NCI-H446 treated with DMSO at 0.1 percent for 48 hours (cell line): ENCODE measurements at regions not wholly inside any gene's neighbourhood (a gene's known extent, or its start where the extent isn't known, plus 50 kb on each side); places are given as distances from the start of the nearest gene placed in this dataset.

ENCODE experiments used
- DNase-seq: peaks from one replicate; lab custom pipeline; 2025; lab: John Stamatoyannopoulos, UW

DNA sequence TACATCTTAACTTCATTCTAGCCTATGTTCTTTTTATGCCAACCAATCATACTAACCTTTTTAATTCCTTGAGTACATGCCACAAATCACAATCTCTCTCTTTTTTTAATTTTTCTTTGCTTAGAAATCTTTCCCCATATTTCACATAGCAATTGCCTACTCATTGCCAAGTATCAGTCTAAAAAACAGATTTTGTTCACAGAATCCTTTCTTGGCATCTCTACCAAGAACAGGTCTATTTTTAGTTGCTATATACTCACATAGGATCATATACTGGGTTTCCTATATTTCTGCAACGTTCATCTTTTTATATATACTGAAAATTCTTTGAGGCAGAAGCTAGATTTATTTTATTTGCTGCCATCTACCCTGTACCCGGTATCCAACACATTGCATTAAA lies 292.1 kb downstream of the GASK1B start:
- peak; percentile 34 for DNase-seq

DNA sequence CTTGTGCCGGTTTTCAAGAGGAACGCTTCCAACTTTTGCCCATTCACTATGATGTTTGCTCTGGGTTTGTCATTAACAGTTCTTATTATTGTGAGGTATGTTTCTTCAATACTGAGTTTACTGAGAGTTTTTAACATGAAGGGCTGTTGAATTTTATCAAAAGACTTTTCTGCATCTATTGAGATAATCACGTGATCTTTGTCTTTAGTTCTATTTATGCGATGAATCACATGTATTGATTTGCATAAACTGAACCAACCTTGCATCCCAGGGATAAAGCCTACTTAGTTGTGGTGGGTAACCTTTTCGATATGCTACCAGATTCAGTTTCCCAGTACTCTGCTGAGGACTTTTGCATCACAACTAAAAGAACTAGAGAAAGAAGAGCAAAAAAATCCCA lies 318.0 kb downstream of the GASK1B start:
- DNase-seq: no peak

DNA sequence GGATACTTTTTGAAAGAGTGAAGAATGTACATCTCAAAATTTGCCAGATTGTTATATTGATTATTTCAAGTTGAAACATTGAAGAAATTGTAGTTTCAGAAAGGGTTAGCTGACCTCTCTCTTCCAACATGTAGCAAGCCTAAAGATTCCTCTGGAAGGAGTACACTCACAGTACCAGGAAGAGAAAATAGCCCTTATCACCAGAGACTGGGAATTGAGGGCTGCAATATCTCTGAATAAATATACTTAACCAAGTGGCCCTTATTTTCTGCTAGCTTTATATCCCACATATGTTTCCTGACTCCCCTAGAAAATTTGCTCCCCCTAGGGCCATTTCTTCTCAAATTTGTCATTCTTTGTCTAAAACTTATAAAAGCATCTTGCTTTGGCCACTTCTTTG lies 332.2 kb downstream of the GASK1B start:
- no peak for DNase-seq

DNA sequence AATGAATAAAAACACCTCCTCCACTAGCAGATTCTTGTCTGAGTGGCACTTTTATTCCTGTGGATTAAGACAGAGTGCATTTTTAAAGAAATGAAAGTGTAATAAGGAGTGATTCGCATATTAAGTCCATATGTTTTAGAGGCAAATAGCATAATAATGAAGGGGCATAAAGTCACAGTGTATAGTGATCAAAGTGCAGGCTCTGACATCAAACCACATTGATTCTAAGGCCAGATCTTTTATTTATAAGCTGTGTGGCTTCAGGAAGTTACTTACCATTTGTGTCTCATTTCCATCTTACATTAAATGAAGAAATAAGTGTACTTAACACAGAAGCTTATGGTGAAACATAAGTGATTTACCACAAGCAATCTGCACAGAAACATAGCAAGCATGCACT lies 332.8 kb downstream of the GASK1B start:
- DNase-seq: no peak

DNA sequence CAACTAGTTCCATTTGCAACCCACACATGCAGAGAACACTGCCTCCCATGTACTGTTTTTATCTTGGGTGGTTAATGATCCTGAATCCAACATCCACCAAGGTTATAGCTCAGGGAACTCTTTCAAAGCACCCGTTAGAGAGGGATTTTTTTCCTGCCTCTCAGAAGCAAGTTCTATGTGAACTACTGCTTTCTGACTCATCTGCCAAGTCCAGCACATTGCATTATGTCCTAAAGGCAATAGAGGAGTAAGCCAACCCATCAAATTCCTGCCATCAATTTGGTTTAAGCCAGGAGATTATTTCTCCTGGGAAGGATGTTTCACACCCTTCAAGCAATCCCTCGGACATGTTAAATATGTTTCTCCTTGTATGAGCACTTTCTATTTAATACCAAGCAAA lies 334.5 kb downstream of the GASK1B start:
- DNase-seq: no peak

DNA sequence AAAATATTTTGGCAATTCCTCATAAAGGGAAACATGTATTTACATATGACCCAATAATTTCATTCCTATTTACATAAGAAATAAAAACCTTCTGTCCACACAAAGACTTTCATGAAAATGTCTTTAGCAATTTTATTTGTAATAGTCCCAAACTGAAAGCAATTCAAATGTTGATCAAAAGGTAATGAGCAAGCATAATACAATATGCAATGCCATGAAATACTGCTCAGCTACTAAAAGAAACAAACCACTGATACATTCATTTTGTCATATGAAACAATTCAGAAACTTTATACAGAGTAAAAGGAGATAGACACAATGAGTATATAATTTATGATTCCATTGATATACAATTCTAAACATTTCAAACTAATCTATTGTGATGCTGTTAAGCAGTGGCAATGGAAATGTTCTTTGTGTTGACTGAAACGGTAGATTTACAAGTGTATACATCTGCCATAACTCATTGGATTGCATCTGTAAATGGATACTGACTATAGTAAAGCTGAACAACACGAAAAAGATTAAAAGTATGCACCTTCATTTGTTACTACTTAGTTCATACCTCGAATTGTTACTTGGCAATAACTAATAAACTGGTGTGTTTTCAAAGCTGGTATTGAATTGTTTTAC lies 335.6 kb downstream of the GASK1B start:
- DNase-seq: no peak

DNA sequence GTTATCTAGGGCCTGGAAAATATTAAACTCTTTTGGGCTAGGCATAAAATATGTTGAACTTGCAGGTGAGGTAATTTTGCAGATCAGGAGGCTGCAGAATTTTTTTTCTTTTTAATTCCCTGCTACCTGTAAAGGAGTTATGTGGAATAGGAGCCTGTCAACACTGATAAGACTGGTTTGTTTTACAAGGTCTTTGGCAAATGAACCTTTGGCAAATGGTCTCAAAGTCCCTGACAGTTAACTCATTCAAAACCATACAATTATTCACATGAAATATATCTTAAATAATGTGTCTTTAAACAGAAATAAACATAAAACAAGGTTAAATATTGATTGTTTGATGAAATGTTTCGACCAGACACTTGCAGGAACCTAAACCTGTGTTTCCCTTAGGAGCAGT lies 340.2 kb downstream of the GASK1B start:
- DNase-seq: no peak

DNA sequence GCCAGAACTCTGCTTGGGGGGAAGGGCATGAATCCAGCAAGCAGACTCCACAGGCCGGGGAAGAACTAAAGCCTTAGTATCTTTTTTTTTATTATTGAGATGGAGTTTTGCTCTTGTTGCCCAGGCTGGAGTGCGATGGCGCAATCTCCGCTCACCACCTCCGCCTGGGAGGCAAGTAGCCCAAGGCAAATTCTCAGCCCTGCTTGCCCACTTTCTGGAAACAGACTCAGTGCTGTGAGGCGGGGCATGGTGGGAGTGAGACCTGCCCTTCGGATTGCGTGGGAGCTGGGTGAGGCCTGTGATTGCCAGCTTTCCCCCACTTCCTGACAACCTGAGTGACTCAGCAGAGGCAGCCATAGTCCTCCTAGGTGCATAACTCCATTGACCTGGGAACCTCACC lies 348.8 kb downstream of the GASK1B start:
- no peak for DNase-seq

DNA sequence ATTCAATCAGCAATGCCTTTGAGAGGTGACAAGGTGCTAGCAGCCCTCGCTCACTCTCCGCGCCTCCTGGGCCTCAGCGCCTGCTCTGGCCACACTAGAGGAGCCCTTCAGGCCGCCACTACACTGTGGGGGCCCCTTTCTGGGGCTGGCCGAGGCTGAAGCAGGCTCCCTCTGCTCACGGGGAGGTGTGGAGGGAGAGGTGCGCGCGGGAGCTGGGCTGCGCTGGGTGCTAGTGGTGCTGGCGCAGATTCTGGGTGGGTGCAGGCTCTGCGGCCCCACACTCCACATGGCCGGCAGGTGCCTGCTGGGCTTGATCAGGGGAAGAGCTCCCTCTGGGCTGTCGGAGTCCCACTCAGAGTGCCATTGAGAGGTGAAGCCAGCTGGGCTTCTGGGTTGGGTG lies 351.0 kb downstream of the GASK1B start:
- no peak for DNase-seq

DNA sequence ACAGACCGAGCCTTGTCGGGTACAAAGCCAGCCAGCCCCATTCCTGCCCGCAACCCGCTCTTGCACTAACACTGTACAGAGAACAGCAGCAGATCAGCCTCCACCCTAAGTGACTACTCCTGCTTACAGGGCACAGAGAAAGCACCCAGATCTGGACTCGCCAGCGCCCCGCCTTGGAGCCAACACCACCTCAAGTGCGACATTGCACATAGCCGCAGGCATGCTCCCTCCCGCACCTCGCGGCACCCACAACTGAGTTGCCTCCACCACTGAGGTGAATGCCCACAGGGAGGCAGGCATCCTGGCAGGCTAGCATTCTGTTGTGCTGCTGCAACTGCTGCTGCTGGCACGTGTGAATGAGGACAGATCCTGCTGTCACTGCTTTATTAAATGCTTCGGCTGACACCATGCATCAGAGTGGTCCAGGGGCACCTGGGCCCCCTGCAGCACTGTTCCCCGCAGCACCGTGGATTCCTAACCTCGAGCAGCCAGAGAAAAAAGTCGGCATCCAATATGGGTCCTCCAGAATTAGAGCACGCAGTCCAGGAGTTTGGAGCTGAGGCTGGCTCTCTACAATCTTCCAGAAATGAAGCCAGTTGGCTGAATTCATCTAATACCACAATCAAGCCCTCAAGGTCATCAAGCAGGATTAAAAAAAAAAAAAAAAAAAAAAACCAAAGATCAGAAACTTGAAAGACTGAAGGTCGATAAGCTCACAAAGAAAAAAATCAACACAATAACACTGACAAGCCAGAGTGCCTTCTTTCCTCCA lies 352.9 kb downstream of the GASK1B start:
- no peak for DNase-seq

DNA sequence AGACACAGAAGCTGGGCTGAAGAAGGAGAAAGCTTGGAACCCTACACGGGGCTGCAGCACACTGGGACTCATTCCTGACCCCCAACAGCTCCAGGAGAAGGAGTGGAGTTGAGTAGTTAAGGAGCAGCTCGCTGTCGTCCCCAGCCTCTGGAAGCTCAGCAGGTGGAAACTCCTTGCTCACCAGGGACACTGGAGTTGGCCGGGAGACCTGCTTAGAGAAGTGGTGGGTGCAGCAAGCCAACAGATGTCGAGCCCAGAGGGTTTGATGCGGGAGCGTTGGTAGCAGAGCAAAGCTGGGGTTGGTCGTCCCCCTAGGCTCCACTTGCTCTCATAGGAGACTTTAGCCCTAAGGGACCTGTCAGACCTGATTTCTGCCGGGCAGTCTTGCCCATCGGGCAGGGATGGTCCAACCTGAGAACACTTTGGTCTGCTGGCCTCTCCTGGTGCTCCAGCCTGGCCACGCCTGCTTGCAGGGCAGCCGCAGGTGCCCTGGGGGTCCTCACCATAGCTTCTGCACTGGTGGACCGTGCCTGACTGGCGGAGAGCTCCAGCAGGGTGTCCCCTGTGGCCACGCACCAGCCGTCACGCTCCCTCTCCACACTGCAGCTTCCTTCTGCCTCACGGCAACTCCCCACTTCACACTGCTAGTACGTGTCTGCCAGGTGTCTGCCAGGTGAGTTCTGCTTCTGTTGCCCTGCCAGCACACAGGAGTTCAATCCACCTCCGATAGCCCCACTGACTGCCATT lies 353.7 kb downstream of the GASK1B start:
- no peak for DNase-seq

DNA sequence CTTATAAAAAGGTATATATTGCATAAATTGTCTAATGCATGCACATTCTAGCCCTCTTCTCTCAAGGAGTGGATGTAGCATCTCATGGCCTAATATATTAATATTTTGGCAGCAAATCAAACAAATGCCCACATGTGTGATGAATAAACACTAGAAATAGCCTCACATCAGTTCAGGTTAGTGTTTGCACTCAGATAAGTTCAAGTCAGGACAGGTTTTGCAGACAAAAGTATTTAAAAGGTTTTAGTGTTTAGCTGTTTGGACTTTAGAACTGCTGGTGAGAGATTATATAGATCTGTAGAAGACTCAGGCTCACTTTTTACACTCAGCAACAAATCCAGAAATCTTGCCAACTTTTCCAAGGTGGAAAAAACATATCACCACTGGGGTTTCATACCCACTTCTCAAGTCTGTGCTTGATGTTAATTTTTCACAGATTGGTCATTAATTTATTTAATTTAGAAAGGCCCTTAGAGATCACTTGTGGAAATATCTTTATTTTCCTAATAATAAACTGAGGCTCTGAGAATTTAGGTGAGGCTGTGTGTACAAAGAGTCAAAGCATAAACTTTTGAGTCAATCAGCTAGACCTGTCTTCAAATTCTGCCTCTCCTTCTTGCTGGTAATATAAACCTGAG lies 362.6 kb downstream of the GASK1B start:
- DNase-seq: no peak

DNA sequence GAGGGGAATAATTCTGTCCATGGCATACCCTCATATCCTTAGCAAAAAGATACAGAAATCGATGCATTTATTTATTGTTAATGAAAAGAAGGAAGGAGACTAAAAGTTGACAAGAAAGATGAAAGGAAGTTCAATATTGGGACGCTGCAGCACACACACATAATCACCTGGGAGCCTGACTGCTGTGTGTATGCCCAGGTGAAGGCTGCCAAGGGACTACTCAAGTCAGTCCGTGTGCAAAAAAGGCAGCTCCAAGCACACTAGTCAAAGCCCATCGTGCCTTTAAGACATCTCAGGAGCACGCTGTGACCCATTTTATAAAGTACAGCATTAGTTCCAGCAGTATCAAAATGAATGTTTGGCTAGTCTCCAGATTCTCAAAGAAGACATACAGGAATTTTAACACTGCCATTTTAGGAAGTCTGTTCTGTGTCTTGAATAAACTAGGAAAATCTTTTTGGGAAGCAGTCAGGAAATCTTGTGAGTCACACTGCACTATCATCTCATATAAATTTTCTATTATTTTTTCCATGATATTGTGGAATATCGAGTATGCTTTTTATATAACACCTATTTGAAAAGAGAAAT lies 363.9 kb downstream of the GASK1B start:
- DNase-seq: no peak

DNA sequence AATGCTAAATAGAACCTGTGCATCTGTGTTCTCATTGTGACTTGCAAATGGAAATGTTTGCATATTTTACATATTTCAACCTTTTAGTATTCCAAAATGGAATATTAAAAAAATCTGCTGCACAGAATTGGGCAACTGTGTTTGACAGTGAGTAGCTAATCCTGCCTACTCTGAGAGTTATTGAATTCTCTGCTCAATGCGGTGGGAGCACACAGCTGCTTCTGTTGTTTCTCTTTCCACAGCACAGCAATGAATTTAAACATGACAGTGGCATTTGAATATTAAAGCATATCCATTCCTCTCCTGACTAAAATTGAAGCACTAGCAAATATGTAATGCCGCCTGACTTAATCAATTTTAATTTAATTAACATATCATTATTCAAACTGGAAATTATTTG lies 366.6 kb downstream of the GASK1B start:
- DNase-seq: no peak

DNA sequence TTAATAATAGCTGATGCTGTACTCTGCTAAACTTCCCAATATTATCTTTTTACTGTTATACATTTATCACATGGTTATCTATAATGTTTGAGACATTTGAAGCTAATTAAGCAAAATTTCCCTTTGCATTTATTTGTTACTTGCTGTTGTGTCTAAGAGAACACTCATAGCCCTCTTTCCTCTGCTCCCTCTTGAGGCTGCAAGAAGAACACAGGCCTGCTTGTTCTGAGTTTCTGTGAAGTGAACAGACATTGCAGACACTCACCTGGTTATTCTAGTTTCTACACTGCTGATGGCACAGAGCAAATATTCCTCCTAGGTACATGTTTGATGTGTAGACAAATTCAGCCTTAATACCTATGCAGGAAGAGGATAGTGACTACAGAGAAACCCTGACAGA lies 367.8 kb downstream of the GASK1B start:
- no peak for DNase-seq

DNA sequence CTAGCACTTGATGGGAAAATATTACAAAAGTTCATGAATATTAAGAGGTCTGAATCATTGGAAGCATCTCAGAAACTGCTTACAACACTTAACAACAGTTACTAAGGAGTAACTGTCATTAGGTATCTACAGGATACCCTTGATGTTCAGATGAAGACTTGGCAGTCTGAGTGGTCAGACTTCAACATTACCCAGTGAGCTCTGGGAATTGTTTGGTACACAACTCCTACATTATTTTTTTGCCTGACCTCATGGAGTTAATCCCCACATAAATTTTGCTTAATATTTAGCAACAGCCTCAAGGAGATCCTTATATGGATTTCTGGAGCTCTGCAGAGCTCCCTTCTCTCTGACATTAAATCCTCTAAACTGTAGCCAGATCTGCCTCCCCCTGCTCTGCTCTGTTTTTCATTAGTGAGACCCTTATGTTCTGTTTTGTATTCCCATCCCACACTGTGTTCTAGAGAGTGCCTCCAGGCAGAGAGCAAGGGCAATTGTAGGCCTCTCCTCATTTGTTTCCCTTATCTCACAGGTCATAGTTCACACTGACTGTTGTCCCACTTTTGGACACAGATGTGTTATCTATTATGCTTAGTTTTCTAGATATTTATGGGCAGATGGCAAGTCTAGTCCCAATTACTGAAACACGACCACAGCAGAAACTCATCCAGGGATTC lies 368.8 kb downstream of the GASK1B start:
- DNase-seq: no peak

DNA sequence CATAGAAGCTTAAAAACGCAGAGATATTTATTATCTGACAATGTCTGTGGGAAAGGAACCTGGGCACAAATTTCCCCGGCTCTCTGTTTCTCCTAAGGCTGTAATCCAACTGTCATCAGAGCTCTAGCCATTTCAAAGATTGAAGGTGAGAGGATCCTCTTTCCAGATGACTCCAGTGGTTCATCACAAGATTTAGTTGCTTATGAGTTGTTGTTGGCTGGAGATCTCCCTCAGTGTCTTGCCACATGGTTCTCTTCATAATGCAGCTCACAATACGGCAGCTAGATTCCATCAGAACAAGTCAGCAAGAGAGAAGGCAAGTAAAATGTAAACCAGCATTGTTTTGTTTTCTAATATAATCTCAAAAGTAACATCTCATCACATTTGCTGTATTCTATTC lies 369.4 kb downstream of the GASK1B start:
- no peak for DNase-seq

DNA sequence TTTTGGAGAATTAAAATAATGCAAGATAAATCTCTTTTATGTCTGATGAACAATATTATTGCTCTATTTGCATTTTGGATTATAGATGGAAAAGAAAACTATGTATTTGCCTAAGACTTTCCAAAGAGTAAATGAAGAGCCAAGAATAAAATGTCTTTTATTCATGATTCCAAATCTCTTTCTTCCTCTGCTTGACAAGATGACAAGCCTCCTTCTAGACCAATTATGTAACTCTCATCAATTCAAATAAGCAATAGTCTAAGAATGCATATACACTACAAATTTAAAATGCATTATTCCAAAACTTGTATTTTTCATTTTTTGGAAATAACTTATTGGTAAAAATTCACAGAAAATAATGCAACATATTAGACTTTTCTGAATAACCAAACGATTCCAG lies 377.3 kb downstream of the GASK1B start:
- DNase-seq: no peak

DNA sequence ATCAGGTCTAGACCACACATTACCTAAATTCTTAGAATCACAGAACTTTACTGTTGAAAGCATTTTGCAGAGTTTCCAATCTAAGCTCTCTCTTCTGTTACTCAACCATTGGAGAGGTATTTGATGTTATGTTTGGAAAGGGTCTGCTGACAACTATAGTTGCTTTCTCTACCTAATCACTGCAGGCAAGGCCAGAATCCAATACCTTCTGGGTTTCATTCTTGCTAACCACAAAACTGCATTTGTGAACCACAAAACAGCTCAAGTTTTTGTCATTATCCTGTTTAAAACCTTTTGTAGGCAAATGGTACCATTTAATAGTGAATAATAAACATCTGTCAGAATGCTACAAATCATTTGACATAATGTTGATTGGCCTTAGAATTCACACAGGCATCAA lies 380.1 kb downstream of the GASK1B start:
- no peak for DNase-seq

DNA sequence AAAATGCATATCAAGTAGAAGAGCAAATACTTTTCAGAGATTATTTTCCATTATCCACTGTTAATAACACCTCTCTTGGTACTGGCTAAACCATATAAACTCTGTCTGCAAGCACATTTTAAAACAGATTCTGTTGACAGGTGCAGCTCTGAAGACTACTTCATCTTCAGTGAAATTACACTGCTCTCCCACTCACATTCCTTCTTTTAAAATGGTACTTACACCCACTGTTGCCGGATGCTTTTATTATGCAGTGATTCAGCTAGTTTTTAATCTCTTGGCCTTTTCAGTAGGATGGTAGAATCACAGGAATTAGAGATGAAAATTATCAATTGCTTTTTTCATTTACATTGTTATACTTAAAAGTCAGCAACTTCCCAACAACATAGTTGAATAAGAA lies 381.6 kb downstream of the GASK1B start:
- DNase-seq: no peak

DNA sequence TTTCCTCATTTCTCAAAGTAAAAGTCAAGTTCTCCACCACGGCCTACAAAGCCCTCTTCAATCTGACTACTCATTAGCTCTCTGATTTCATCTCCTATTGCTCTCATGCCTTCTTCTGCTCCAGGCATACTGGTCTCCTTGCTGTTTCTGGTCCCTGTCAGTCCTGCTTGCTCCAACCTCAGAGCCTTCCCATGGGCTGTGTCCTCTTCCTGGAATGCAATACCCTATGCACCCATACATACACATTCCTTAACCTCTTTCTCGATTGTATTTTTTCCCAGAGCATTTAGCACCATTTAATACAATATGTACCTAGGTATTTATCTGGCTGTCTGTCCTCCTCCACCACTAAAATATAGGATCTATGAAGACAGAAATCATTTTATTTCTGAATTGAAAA lies 385.2 kb downstream of the GASK1B start:
- no peak for DNase-seq

DNA sequence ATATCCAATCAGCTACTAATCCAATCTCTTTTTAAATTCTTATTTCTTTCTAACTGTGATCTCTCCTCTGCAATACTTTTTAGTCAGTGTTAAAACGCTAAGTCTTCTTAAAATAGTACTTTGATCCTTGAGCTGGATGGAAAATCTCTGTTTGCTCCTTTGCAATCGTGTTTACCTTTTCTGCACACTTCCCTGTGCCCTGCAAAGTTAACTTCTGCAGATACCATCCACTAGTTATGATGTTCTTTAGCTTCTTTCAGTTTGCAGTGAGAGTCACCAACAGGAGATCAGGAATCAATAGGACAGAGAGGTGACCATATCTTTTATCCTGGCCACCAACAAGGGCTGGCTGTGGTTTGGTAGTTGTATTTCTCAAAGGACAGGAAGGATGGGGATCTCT lies 391.5 kb downstream of the GASK1B start:
- DNase-seq: no peak
